IPS-NIHi11 (cell line): ENCODE measurements at regions not wholly inside any gene's neighbourhood (a gene's known extent, or its start where the extent isn't known, plus 50 kb on each side); places are given as distances from the start of the nearest gene placed in this dataset.

ENCODE experiments used
- DNase-seq: peaks from one replicate; pipeline ENCODE4 v3.0.0; 2012; ENCODE audit warnings: mixed read lengths, low spot score

GRCh38 chr4:13316354-13316753 is 167.8 kb downstream of the RAB28 start:
- no peak for DNase-seq

- no peak for DNase-seq
Observed at GRCh38 chr4:13313856-13314255, 170.3 kb downstream of the RAB28 start.

GRCh38 chr4:13312264-13312663 is 171.9 kb downstream of the RAB28 start:
- no peak for DNase-seq

GRCh38 chr4:13309751-13310150 is 174.4 kb downstream of the RAB28 start:
- DNase-seq: no peak

- DNase-seq: no peak
Observed at GRCh38 chr4:13306356-13306755, 177.8 kb downstream of the RAB28 start.

- no peak for DNase-seq
Observed at GRCh38 chr4:13302876-13303275, 181.3 kb downstream of the RAB28 start.

GRCh38 chr4:13299343-13299742 is 184.8 kb downstream of the RAB28 start:
- no peak for DNase-seq

GRCh38 chr4:13298655-13299054 is 185.5 kb downstream of the RAB28 start:
- no peak for DNase-seq

GRCh38 chr4:13296986-13297385 is 187.2 kb downstream of the RAB28 start:
- DNase-seq: no peak

- DNase-seq: no peak
Observed at GRCh38 chr4:13294961-13295605, 189.1 kb downstream of the RAB28 start.

- DNase-seq: no peak
Observed at GRCh38 chr4:13292372-13292771, 191.8 kb downstream of the RAB28 start.

- no peak for DNase-seq
Observed at GRCh38 chr4:13289391-13289790, 194.7 kb downstream of the RAB28 start.

- no peak for DNase-seq
Observed at GRCh38 chr4:13285336-13285735, 198.8 kb downstream of the RAB28 start.

- DNase-seq: no peak
Observed at GRCh38 chr4:13284932-13285331, 199.2 kb downstream of the RAB28 start.

- DNase-seq: no peak
Observed at GRCh38 chr4:13276357-13276756, 207.8 kb downstream of the RAB28 start.

GRCh38 chr4:13268703-13269102 is 215.4 kb downstream of the RAB28 start:
- no peak for DNase-seq

GRCh38 chr4:13268165-13268564 is 216.0 kb downstream of the RAB28 start:
- no peak for DNase-seq

GRCh38 chr4:13267091-13267490 is 217.0 kb downstream of the RAB28 start:
- no peak for DNase-seq

- no peak for DNase-seq
Observed at GRCh38 chr4:13266687-13267086, 217.5 kb downstream of the RAB28 start.

GRCh38 chr4:13263967-13264525 is 220.1 kb downstream of the RAB28 start:
- DNase-seq: no peak

- no peak for DNase-seq
Observed at GRCh38 chr4:13262816-13263215, 221.3 kb downstream of the RAB28 start.

GRCh38 chr4:13261486-13262257 is 222.5 kb downstream of the RAB28 start:
- DNase-seq: no peak

GRCh38 chr4:13260513-13260912 is 223.6 kb downstream of the RAB28 start:
- no peak for DNase-seq
